ENCODE measurements at regions not wholly inside any gene's neighbourhood (a gene's known extent, or its start where the extent isn't known, plus 50 kb on each side); places are given as distances from the start of the nearest gene placed in this dataset.

DNA sequence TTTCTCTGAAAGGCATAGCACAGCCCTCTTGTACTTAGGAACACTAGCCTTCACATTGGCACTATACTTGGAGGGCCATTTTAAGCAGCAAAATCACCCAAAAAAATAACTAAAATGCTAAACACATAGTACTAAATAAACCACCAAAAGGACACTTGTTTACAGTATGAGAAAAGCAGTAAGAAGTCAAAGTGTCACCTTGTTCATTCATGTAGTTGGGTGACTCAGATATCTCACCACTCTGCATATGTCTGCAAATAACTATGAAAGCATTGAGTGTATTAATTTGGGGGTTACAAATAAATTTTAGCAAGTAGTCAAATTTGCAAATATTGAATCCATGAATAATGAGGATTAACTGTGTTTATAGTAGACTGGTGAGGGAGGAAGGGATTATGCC, 107.6 kb downstream of the ELAPOR2 start:
- DNase-seq, result no peak
- intact Hi-C loops (cut with DNase I, micrococcal nuclease), result no loop called here
- ATAC-seq, result no peak

DNA sequence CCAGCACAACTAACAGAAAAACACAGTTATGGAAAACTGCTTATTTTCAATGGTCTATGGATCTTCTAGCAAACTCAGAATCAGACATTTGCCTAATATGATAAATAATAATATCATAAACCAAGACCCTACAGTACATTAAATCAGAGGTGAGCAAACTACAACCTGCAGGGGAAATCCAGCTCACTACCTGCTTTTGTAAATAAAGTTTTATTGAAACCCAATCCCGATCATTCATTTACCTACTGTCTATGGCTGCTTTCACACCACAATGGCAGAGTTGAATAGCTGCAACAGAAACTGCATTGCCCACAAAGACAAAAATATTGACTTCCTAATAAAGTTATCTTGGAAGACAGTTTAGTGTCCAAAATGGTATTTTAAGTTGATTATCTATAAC, 108.5 kb downstream of the ELAPOR2 start:
- intact Hi-C loops (cut with DNase I, micrococcal nuclease), result no loop called here
- DNase-seq (no peak), ATAC-seq (no peak)

DNA sequence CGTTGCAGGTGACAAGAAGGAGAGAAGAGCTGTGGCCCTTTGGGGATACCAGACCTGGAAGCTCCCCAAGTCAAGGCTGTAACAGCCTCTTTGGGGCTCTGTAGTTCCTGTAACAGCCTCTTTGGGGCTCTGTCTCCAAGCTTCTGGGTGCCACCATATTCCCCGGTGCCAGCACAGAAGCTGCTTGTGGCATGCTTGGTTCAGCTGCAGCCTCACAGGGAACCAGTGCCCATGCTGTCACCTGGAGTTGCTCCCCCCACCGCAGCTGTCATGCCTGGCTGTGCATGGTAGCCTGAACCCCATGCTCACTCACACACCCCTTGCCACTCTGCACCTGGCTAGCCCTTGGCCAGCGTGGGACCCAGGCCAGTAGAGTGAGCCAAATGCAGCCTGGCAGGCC, 109.1 kb downstream of the ELAPOR2 start:
- ATAC-seq (peak; percentile 14), DNase-seq (no peak)
- intact Hi-C loops (cut with DNase I, micrococcal nuclease), result no loop called here

DNA sequence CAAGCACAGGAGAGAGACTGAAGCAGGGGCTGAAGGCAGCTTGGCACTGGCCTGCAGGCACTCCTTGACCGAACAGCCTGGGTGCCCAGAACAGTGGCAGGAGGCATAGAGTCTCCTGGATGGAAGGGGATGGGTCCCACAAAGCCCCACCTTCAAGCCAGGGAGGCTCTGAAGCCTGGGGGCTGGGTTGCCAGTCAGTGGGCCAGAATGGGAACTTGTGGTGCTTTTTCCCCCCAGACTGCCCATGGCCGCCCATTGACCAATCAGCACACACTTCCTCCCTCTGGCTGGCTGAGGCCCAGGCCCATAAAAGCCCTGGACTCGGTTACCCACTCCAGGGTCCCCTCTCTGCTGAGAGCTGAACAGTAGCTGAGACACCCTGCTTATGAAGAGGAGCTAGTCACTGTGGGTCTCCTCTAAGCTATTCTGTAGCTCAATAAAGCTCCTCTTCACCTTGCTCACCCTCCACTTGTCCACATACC, 109.6 kb downstream of the ELAPOR2 start:
- intact Hi-C loops (cut with DNase I, micrococcal nuclease), result no loop called here
- no peak for DNase-seq
- no peak for ATAC-seq

DNA sequence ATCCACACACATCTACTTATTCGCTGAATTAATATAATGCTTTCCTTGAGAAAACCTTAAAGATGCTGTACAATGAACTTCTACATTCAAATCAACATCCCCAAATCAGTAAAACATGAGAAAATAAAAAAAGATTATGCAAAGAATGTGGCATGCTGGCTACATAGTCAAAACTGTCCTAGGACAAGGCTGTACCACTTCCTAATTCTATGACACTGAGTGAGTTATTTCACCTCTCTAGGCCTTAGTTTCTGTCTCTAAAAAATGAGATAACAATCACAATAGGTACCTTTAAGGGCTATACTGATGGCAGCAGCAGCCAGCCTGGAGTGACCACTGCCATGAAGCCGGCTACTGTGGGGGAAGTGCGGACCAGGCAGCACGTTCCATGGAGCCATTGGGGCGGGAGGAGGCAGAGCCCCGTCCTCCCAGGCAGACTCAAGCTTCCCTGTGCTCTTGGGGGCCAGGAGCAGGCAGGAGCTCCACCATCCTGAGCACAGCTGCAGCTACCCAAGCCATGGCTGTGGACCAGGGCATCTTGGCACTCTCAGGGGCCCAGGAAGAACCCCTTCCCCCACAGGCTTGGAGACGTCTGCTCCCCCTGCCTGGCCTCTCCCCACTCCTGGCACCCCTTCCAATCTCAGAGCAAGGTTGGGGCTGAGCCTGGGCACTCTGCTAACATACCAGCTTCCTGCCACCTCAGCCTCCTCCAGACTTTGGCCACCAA, 110.2 kb downstream of the ELAPOR2 start:
- intact Hi-C loops (cut with DNase I, micrococcal nuclease), result no loop called here
- no peak for DNase-seq
- no peak for ATAC-seq

DNA sequence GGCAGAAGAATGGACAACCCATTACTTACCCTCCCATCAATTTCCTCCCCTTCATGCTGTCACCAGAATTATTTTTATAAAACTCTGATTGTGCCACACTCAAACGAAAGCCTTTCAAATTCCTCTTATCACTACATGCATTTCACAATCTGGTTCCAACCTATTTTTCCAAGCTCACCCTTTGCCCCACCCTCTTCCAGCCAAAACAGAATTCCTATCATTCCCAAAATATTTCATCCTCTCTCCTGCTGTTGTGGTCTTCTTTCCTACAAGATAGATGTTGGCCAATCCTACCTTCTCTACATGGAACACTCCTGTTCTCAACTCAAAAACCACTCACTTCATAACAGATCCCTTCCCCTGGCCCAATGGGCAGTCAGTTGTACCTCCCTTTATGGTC, 111.5 kb downstream of the ELAPOR2 start:
- intact Hi-C loops (cut with DNase I, micrococcal nuclease), result no loop called here
- ATAC-seq (no peak), DNase-seq (no peak)

DNA sequence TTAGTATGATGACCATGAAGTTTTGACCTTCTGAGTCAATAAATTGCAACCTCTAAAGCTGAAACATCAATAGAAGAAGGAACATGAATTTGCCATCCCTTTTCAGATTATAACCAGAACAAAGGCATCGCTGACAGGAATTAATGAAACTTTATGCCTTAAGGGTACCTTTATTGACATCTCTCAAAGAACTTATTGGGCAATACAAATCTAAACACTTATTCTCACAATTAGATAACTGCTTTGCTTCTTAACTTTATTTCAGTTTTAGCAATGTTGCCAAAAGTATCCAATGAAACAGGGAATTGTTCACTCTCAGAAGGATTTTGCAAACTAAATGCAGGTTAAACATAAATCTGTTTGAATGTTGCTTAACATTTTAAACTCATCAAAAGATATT, 116.0 kb downstream of the ELAPOR2 start:
- intact Hi-C loops (cut with DNase I, micrococcal nuclease), result no loop called here
- DNase-seq (no peak), ATAC-seq (no peak)

DNA sequence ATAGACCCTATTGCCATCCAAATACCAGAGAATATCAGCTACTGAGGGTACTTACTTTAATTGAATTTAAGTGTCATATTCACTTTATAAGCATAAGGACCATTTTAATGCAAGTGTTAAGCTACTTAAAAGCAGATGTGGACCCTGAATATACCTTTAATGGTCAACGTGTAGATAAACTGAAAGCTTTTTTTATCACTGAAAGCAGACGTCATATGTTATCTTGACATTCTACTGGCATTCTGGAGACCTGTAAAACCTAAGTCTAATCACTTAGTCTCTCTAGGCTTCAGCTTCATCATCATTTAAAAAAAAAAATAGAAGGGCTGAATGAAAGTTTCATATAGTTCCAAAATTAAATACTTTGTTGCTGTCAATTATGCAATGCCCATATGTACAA, 116.5 kb downstream of the ELAPOR2 start:
- DNase-seq (no peak), ATAC-seq (no peak)
- intact Hi-C loops (cut with DNase I, micrococcal nuclease), result no loop called here

DNA sequence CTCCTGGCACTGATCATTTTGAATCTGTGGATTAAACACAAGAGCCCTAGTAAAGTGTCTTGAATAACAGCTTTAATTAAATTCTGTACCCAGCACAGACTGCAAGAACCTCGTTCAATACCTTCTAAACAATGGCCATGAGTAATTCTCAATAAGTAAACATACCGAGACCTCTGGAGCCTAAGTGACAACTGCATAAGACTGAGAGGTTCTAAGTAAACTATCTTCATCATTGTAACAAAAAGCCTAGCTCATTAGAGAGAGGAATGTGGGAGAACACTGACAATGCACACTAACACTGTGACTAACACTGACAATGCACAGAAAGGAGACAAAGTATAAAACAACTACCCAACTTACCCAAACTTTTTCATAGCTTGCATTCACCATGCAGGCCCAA, 117.4 kb downstream of the ELAPOR2 start:
- intact Hi-C loops (cut with DNase I, micrococcal nuclease), result no loop called here
- DNase-seq (no peak), ATAC-seq (no peak)

DNA sequence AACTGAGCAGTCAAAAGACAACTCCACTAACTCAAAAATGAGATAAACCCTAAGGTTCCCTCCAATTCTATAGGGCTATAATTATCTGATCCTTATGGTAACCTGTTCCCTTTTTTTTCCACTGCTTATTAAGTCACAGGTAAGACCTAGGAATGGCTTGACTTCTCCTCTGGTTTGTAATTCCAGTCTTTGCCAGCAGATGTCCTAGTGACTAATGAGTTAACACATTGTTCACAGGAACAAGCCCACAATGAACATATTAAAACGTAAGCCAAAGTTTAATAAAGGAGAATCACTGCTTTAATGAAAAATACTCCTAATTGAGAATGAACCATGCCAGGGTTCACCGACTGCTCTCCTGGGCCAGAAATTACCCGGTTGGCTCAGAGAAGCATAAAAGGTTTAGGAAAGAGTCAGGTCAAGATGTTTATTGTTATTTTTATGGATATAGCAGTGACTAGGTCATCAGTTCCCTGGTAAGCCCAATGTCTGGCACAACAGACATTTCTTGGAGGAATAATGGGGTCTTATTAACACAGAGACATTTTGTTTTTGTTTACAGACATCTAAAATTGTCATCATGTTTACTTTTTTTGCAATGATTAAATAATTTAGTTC, 120.1 kb downstream of the ELAPOR2 start:
- ATAC-seq (peak; percentile 82), DNase-seq (peak in 1 of 2 donors; percentile 39)
- intact Hi-C loops (cut with DNase I, micrococcal nuclease), result loop anchor here (10.0 kb wide), 2 partner anchors 205 to 295 kb away; no protein-coding TSS in a partner anchor

DNA sequence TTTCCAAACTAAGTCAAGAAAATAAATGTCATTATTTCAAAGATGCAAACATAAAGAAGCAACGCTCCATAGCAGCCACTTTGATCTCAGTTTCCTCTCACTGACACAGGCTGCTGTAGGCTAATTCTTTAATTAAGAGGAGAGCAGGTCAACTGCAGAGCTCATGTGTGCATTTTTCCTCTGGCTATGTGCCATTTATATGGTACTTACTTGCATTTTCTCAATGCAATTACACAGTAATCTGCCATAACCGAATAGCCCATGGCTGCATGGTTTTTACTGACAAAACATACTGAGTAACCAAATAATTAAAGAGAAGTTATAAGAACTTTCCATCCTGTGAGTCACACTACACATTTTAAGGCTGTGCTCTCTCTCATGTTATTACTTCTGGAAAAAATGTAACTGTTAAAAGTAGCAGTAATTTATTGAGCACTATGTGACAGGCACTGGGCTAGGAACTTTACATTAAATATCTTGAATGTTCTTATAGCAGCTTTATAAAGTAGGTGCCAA, 122.0 kb downstream of the ELAPOR2 start:
- no peak for DNase-seq
- intact Hi-C loops (cut with DNase I, micrococcal nuclease), result loop anchor here (10.0 kb wide), 2 partner anchors 207 to 297 kb away; no protein-coding TSS in a partner anchor

DNA sequence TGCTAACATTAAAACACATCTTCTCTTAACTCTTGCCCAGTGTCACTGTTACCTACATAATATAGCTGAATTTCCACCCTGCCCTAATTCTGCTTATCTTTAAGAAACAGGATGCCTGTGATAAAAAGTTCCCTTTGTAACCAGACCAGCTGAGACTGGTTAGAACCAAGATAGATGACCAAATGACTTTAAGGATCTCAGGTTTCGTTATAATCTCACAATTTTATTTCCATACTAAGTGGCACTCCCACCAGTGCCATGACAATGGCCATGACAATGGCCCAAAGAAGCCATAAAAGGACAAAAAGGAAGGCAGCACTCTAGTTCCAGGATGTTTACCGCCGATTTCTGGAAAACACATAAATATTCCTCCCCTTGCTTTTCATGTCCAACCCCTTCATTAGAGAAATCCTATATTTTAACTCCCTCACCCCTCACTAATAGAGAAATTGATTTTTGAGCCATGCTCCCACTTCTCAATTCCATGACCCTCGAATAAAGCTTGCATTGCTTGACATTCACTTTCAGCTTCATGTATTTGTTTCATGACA, 126.1 kb downstream of the ELAPOR2 start:
- DNase-seq (no peak), ATAC-seq (no peak)
- intact Hi-C loops (cut with DNase I, micrococcal nuclease), result loop anchor here (5.0 to 10.0 kb wide), 3 partner anchors 211 to 301 kb away; no protein-coding TSS in a partner anchor

More for the DNA sequence above, 122.0 kb downstream of the ELAPOR2 start:
- no peak for ATAC-seq

DNA sequence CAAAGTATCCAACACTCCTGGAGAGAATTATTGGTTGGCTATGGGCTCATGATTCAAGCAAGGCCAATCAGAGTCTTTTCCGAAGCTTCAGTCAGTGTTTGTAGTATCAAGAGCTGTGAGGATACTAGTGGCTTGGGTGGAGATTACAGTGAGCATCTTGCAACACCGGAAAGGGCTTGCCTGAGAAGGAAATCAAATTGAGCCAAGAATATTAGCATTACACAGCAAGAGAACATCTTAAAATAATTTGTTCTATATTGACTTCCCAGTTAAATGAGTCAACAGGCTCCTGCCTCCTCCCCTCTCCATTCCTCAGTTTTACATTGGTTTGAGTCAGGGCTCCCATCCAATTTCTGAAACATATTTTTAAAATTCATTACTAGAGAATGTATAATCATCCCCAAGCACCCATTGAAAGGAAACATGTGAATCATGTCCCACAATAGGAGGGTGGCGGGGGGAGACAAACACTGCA, 127.4 kb downstream of the ELAPOR2 start:
- DNase-seq, result no peak
- ATAC-seq, result no peak
- intact Hi-C loops (cut with DNase I, micrococcal nuclease), result loop anchor here (5.0 to 10.0 kb wide), 3 partner anchors 213 to 303 kb away; no protein-coding TSS in a partner anchor

DNA sequence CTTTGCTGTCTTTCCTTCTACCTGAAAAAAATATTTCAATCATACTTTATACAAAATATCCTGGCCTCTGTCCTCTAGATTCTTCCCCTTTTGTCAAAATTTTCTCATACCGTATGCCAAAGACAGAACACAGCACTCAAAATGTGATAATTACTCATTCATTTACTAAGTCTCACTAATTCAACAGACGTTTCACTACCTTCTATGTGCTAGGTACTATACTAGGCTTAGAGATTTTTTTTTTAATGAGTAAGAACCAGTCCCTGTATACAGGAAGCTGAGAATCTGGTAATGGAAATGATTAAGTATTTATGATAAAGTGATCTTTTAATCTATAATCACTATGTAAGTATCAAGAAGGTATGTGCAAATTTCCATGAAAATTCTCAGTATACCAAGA, 128.0 kb downstream of the ELAPOR2 start:
- ATAC-seq (no peak), DNase-seq (no peak)
- intact Hi-C loops (cut with DNase I, micrococcal nuclease), result loop anchor here (5.0 to 10.0 kb wide), 3 partner anchors 213 to 303 kb away; no protein-coding TSS in a partner anchor

DNA sequence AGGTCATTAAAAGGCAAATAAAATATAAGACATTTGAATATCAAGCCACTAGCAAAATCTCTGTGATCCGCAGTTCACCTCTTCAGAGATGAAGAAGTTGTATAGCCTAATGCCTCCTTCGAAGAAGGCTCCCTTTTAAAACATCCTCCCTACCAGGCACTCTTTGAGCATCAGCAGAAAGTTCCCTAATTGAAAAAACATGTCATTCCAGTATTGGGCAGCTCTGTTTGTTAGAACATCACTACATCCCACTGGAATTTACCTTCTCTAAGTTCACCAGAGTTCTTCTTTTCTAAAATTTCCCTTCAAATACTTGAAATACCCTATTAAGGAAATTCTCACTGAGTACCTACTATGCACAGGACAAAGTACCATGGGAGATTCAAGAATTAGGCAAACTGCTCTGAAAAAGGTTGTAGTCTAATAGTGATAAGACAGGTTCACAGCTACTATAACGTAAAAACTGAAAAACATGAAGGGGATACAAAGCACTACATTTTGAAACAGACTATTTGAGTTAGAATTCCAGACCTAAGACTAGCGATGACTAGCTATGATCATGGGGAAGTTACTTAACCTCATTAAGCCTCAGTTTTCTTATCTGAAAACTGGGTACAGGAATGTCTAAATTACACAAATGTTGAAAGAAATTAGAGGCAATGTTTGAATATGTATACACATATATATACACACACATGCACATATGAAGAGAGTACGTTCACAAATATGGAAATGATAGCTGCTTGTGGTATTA, 128.7 kb downstream of the ELAPOR2 start:
- DNase-seq, result no peak
- no peak for ATAC-seq
- intact Hi-C loops (cut with DNase I, micrococcal nuclease), result loop anchor here (5.0 to 10.0 kb wide), 3 partner anchors 214 to 304 kb away; no protein-coding TSS in a partner anchor

DNA sequence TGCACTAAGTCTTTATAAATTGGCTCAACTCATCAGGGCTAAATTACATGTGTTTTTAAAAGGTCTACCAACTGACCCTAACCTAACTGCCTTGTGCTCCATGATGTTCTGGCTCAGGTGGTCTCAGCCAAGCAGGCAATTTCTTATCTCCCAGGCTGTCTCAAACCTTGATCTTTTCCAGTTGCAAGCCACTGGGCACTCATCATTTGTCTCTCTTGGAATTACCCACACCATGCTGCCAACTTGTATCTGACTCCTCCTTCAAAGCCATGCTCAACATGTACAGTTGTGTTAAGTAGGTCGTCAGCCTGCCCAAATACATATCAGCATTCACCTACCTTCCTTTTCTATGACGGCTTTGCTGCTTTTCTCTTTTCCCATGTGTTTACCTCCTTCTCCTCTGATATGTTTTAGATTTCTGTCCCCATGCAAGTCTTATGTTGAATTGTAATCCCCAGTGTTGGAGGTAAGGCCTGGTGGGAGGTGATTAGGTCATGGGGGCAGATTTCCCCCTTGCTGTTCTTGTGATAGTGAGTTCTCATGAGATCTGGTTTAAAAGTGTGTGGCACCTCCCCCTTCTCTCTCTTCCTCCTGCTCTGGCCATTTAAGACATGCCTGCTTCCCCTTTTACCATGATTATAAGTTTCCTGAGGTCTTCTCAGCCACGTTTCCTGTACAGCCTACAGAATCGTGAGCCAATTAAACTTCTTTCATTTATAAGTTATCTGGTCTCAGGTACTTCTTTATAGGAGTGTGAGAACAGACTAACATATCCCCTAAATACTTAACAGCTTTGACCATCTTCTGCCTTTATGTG, 130.0 kb downstream of the ELAPOR2 start:
- ATAC-seq (no peak), DNase-seq (no peak)
- intact Hi-C loops (cut with DNase I, micrococcal nuclease), result loop anchor here (5.0 to 10.0 kb wide), 3 partner anchors 215 to 305 kb away; no protein-coding TSS in a partner anchor

DNA sequence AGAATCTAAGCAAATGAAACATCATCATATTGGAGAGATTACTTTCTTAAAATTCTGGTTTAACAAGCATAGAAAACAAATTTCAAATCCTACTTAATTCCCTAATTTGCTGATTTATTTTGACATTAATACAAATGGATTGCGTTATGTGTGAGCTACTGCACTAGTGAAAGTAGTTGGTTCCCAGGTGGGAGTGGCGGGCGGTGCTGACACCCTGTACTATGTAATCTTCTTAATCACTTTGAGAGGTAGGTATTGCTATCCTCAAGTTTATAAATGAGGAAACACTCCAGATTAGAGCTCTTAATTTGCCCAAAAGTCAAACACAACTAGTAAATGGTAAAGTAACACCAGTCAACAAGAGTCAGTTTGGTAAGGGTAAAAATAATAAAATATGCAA, 131.1 kb downstream of the ELAPOR2 start:
- intact Hi-C loops (cut with DNase I, micrococcal nuclease), result no loop called here
- ATAC-seq (no peak), DNase-seq (no peak)

DNA sequence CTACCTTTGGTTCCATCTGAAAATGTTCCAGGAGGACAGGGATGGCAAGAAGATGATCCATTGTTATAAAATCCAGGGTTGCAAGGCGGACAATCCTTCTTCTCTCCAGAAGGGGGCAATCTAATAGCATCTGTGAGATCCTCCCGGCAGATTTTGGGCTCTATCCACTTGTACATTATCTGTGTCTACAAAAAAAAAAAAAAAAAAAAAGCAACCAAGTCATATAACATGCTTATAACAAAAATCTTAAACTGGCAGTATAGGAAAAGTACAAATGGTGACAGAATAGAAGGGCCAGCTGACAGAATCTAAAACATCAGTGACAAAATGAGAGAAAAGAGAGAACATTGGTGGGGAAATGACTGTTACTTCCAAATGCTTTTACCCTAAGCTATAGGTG, 132.7 kb downstream of the ELAPOR2 start:
- ATAC-seq (peak; percentile 75), DNase-seq (peak in 1 of 2 donors; percentile 10)
- intact Hi-C loops (cut with DNase I, micrococcal nuclease), result no loop called here
